ENCODE measurements at regions not wholly inside any gene's neighbourhood (a gene's known extent, or its start where the extent isn't known, plus 50 kb on each side); places are given as distances from the start of the nearest gene placed in this dataset.

DNA sequence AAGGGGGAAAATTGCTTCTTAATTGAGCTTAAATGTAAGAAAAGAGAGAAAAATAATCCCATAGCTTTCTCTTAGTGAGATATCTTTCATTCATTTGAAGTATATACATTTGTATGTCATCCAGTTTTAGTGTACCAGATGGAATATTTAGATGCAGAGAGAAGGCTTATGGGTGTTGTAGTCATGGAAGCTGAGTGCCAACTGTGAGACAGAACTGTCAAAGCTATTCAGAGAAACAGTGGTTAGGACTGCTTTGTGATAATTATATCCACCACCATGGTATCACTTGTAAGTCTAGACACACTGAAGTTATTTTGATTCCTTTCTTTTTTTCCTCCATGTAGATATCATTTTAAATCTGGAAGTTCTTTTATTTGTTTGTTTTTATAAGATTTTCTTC is 524.3 kb upstream of the EPHA7 start:
- H3K9me3 ChIP-seq, result no peaks in the 10 kb centered on the region
- H3K4me3 ChIP-seq, result no peak overlapping the region
- no peaks in the 10 kb centered on the region for H3K36me3 ChIP-seq
- no peaks in the 10 kb centered on the region for H3K27me3 ChIP-seq
- H3K4me1 ChIP-seq, result no peaks in the 10 kb centered on the region
- no peak for DNase-seq
- intact Hi-C loops (cut with DNase I; ENCODE audit: low total_unique reads) (no loop called here), in situ Hi-C loops (cut with MboI; ENCODE audit: low sequenced_read_pairs in 4 of 4) (no loop called here)
- H3K27ac ChIP-seq, result no peak overlapping the region
- TF ChIP-seq, protein P1, sequence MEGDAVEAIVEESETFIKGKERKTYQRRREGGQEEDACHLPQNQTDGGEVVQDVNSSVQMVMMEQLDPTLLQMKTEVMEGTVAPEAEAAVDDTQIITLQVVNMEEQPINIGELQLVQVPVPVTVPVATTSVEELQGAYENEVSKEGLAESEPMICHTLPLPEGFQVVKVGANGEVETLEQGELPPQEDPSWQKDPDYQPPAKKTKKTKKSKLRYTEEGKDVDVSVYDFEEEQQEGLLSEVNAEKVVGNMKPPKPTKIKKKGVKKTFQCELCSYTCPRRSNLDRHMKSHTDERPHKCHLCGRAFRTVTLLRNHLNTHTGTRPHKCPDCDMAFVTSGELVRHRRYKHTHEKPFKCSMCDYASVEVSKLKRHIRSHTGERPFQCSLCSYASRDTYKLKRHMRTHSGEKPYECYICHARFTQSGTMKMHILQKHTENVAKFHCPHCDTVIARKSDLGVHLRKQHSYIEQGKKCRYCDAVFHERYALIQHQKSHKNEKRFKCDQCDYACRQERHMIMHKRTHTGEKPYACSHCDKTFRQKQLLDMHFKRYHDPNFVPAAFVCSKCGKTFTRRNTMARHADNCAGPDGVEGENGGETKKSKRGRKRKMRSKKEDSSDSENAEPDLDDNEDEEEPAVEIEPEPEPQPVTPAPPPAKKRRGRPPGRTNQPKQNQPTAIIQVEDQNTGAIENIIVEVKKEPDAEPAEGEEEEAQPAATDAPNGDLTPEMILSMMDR (IDR thresholded peaks at IDR 0.05 in 4 of 5, conservative IDR thresholded peaks at IDR 0.05 in 1 of 5), result no peak
- no peak for TF ChIP-seq POLR2A (IDR thresholded peaks at IDR 0.05)
- ATAC-seq, result no peak

DNA sequence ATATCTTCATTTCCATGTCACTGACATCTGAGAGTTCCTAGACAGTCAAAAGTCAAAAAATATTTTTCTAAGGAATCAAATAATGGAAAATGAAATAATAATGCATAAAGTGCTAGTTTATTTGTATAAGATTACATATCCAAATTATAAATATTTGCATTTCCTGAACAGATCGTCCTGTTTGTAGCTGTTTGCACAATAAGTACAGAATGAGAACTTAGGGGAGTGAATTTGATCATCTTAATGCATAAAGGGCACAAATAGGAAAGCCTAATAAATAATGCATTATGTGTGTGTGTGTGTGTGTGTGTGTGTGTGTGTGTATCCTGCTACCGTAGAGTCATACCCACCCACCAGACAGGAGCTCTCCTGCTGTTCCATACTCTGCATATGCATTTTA is 521.0 kb upstream of the EPHA7 start:
- Histone ChIP-seq H3K4me3 (no peak overlapping the region), H3K9me3 (no peaks in the 10 kb centered on the region), H3K27me3 (no peaks in the 10 kb centered on the region), H3K27ac (no peak overlapping the region), H3K36me3 (no peaks in the 10 kb centered on the region), H3K4me1 (no peaks in the 10 kb centered on the region)
- DNase-seq, result no peak
- TF ChIP-seq, protein P1 (IDR thresholded peaks at IDR 0.05 in 4 of 5, conservative IDR thresholded peaks at IDR 0.05 in 1 of 5), result no peak
- no peak for TF ChIP-seq POLR2A (IDR thresholded peaks at IDR 0.05)
- intact Hi-C loops (cut with DNase I; ENCODE audit: low total_unique reads) (no loop called here), in situ Hi-C loops (cut with MboI; ENCODE audit: low sequenced_read_pairs in 4 of 4) (no loop called here)
- ATAC-seq, result no peak

DNA sequence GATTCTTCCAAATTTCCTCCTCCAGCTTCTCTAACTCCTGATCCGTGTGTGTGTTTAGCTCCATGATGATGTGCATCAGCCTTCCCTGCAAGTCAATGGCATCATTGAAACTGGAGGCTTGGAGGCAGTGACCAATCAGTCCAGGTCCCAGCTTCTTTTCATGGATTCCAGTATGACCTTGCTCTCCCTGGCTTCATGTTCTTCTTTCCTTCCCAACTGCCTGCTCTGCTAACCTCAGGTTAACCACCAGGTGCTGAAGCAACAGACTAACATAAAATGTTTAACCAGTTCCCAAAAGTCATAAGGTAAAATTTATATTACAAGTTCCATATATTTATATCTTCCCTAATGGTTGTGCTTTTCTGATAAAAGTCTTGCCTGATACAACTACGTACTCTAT is 512.8 kb upstream of the EPHA7 start:
- ATAC-seq (no peak), DNase-seq (no peak)
- Histone ChIP-seq H3K36me3 (no peaks in the 10 kb centered on the region), H3K27me3 (no peaks in the 10 kb centered on the region), H3K9me3 (no peaks in the 10 kb centered on the region), H3K27ac (no peak overlapping the region), H3K4me1 (no peaks in the 10 kb centered on the region), H3K4me3 (no peak overlapping the region)
- intact Hi-C loops (cut with DNase I; ENCODE audit: low total_unique reads) (no loop called here), in situ Hi-C loops (cut with MboI; ENCODE audit: low sequenced_read_pairs in 4 of 4) (no loop called here)
- no peak for TF ChIP-seq POLR2A (IDR thresholded peaks at IDR 0.05)
- TF ChIP-seq, protein P1 (IDR thresholded peaks at IDR 0.05 in 4 of 5, conservative IDR thresholded peaks at IDR 0.05 in 1 of 5), result no peak

DNA sequence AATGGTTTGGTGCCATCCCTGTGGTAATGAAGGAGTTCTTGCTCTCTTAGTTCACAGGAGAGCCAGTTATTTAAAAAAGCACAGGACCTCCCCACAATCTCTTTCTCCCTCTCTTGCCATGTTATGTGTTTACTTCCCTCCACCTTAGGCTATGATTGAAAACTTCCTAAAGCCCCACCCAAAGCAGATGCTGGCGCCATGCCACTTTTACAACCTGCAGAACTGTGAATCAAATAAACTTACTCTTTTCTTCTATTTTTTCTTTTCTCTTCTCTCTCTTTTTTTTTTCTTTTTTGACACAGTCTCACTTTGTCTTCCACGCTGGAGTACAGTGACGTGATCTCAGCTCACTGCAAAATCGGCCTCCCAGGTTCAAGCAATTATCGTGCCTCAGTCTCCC is 508.4 kb upstream of the EPHA7 start:
- H3K9me3 ChIP-seq, result no peaks in the 10 kb centered on the region
- no peak for ATAC-seq
- no peak for TF ChIP-seq POLR2A (IDR thresholded peaks at IDR 0.05)
- TF ChIP-seq, protein P1 (IDR thresholded peaks at IDR 0.05 in 4 of 5, conservative IDR thresholded peaks at IDR 0.05 in 1 of 5), result no peak

DNA sequence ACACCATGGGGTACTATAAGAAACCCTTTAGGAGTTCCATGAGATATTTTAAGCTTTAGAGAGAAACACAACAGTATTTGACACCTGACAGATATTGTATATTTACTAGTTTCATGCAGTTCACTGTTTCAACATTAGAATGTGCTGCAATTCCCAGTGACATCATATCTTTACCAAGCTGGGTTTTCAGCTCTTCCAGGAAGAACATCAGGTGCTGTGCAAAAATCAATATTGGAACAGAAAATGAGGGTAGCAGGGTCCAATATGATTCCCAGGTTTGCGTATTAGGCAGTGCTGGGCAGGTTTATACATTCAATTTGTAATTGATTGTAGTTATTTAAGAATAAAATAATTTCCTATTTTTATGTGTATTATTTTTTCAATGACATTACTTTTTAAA is 500.0 kb upstream of the EPHA7 start:
- H3K36me3 ChIP-seq, result no peaks in the 10 kb centered on the region
- TF ChIP-seq POLR2A (IDR thresholded peaks at IDR 0.05), result no peak
- TF ChIP-seq, protein P1 (IDR thresholded peaks at IDR 0.05 in 4 of 5, conservative IDR thresholded peaks at IDR 0.05 in 1 of 5), result no peak
- no peaks in the 10 kb centered on the region for H3K27me3 ChIP-seq
- no peaks in the 10 kb centered on the region for H3K9me3 ChIP-seq
- no peak overlapping the region for H3K27ac ChIP-seq
- DNase-seq (no peak), ATAC-seq (no peak)
- H3K4me3 ChIP-seq, result no peak overlapping the region
- intact Hi-C loops (cut with DNase I; ENCODE audit: low total_unique reads) (no loop called here), in situ Hi-C loops (cut with MboI; ENCODE audit: low sequenced_read_pairs in 4 of 4) (no loop called here)
- H3K4me1 ChIP-seq, result no peaks in the 10 kb centered on the region

More for the DNA sequence above, 508.4 kb upstream of the EPHA7 start:
- DNase-seq, result no peak
- H3K4me1 ChIP-seq, result no peaks in the 10 kb centered on the region
- no peaks in the 10 kb centered on the region for H3K36me3 ChIP-seq
- no peak overlapping the region for H3K4me3 ChIP-seq
- in situ Hi-C loops (cut with MboI; ENCODE audit: low sequenced_read_pairs in 4 of 4), result no loop called here
- intact Hi-C loops (cut with DNase I; ENCODE audit: low total_unique reads), result no loop called here
- H3K27ac ChIP-seq, result no peak overlapping the region
- no peaks in the 10 kb centered on the region for H3K27me3 ChIP-seq

Data from gastrocnemius medialis (tissue), 4 donors.